UCSD-AML1 (cell line): ENCODE measurements at regions not wholly inside any gene's neighbourhood (a gene's known extent, or its start where the extent isn't known, plus 50 kb on each side); places are given as distances from the start of the nearest gene placed in this dataset.
"Not testable (repeated sequence)": the region's sequence is repeated elsewhere in the genome, so short reads cannot be mapped to it uniquely, and the experiment has no call there.

Experiments used
- DNase-seq: peaks from one replicate; lab custom pipeline; 2025; ENCODE audit not compliant: unreplicated experiment; lab: John Stamatoyannopoulos, UW

- DNase-seq, result no peak
Observed at GRCh38 chr13:73815796-73816195, 318.4 kb downstream of the KLF12 start.

- DNase-seq, result no peak
Observed at GRCh38 chr13:73810647-73811046, 323.6 kb downstream of the KLF12 start.

GRCh38 chr13:73809561-73809960 is 324.6 kb downstream of the KLF12 start:
- DNase-seq, result no peak

- no peak for DNase-seq
Observed at GRCh38 chr13:73808318-73808717, 325.9 kb downstream of the KLF12 start.

GRCh38 chr13:73805326-73805958 is 328.8 kb downstream of the KLF12 start:
- not testable (repeated sequence) for DNase-seq

- no peak for DNase-seq
Observed at GRCh38 chr13:73803997-73804396, 330.2 kb downstream of the KLF12 start.

- DNase-seq, result no peak
Observed at GRCh38 chr13:73800011-73800410, 334.2 kb downstream of the KLF12 start.

GRCh38 chr13:73794755-73795154 is 339.4 kb downstream of the KLF12 start:
- no peak for DNase-seq

GRCh38 chr13:73793361-73793760 is 340.8 kb downstream of the KLF12 start:
- no peak for DNase-seq

- DNase-seq, result no peak
Observed at GRCh38 chr13:73792796-73793195, 341.4 kb downstream of the KLF12 start.

GRCh38 chr13:73782450-73783449 is 351.5 kb downstream of the KLF12 start:
- no peak for DNase-seq

GRCh38 chr13:73781384-73781783 is 352.8 kb downstream of the KLF12 start:
- no peak for DNase-seq

- DNase-seq, result no peak
Observed at GRCh38 chr13:73779881-73780280, 354.3 kb downstream of the KLF12 start.

GRCh38 chr13:73778242-73778864 is 355.9 kb downstream of the KLF12 start:
- no peak for DNase-seq

- no peak for DNase-seq
Observed at GRCh38 chr13:73777134-73777533, 357.1 kb downstream of the KLF12 start.

GRCh38 chr13:73776151-73776785 is 357.9 kb downstream of the KLF12 start:
- no peak for DNase-seq

- no peak for DNase-seq
Observed at GRCh38 chr13:73773168-73773549, 361.0 kb downstream of the KLF12 start.

GRCh38 chr13:73772449-73773167 is 361.6 kb downstream of the KLF12 start:
- DNase-seq, result no peak

- DNase-seq, result no peak
Observed at GRCh38 chr13:73767747-73768315, 366.4 kb downstream of the KLF12 start.

- DNase-seq, result no peak
Observed at GRCh38 chr13:73767191-73767741, 366.9 kb downstream of the KLF12 start.
